Left lobe of liver (tissue), 2 donors: ENCODE measurements at regions not wholly inside any gene's neighbourhood (a gene's known extent, or its start where the extent isn't known, plus 50 kb on each side); places are given as distances from the start of the nearest gene placed in this dataset.

Experiments used
- ATAC-seq: fragments of 200-7000 bp; cut with Tn5 transposase; one replicate; pipeline ENCODE4 v1.9.1; 2020; ENCODE audit warnings: mild to moderate bottlenecking, moderate library complexity
- DNase-seq: peaks from one replicate; pipeline ENCODE4 v3.0.0-alpha.2; 2020; ENCODE audit warnings: low spot score
- donor health status: DM: no; HTN: no; CAD: no; lungs with moderate emphysema.
- donor health status: DM: no; HTN: yes; CAD: no.

DNA sequence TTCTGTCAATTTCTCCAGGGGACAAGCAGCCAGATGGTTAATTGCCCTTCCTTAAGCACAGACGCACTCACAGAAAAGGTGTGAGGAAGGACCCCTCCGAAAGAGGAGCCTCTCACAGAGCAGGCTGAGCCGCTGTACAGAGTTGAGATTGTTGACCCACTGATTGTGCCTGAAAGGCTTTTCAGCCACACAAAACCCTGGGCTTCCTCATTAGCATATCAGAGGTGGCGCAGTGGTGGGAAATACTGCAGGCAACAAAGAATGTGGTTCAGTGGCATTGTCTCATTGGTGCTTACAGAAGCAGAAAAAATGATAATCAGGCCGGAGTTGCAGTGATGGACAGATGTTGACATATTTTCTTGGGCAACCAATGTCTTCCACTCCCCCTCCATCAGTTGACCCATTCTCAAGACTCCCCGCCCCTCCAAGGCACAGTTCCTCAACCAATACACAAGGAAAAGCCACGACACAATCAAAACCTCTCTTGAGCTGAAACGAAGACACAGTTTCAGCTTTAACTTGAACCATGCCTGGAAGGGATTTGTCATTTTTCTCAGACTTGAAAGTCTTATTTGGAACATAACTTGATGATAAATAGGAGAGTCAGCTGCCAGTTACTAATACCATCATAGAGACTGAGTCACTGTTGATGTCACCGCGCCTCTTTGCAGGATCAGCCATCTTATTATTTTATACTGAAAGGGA lies 53.1 kb downstream of the ATXN3L start:
- ATAC-seq (no peak), DNase-seq (no peak)

DNA sequence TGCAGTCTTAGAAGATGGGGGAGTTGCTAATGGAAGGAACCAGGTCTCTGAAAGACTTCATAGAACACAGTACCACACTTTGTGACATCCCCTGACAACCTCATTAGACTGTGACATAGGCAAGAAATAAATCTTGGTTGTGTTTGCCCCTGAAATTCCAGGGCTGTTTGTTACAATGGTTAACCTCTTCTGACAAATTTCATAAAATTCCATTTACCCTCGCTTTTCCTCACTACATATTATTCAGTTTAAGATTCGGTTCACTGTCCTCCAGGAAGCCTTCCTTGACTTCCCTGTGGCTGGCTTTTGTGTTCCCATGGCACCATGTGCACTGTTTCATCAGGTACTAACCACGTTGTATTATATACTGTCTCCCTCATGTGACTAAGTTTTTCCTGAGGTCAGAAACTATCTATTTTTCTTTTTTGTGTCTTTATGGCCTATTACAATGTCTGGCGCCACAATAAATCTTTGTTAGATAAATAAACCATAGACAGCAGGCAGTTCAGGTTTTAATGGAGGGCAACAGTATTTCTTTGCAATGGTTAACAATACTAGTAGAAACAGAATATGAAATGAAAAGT lies 54.2 kb downstream of the ATXN3L start:
- DNase-seq, result no peak
- ATAC-seq, result no peak

- DNase-seq, result no peak
Measured at GRCh38 chrX:13265111-13265510, 54.7 kb downstream of the ATXN3L start.

DNA sequence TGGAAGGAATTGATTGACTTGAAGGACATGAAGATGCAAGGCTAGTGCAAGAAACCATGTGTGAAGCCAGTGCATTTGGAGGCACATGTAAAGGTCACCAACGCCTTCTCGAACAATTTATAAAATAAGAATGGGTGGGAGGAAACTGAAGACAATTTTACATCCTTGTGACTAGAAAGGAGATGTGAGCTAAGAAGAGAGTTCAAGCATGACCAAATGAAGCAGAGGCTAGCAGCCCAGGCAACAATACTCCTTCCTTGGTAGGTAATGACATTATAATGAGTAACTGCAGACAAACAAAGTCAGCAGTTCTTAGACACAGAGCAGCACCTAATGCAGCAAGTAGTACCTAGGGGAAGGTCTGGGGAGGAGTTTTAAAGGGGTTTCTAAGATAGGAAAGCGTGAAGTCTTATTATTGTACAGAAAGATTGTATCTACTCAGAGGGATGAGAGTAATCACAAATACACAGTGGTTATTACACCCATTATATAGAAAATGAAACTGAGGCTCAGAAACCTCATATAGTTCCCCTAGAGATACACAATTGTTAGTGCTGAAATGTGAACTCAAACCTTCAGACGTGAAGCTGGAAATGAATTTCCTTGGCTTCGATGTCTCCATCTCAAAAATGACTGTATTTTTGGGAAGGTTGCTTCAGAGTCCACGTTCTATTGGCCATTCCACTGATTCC lies 56.1 kb downstream of the ATXN3L start:
- ATAC-seq (no peak), DNase-seq (no peak)

More at GRCh38 chrX:13265111-13265510, 54.7 kb downstream of the ATXN3L start:
- no peak for ATAC-seq

DNA sequence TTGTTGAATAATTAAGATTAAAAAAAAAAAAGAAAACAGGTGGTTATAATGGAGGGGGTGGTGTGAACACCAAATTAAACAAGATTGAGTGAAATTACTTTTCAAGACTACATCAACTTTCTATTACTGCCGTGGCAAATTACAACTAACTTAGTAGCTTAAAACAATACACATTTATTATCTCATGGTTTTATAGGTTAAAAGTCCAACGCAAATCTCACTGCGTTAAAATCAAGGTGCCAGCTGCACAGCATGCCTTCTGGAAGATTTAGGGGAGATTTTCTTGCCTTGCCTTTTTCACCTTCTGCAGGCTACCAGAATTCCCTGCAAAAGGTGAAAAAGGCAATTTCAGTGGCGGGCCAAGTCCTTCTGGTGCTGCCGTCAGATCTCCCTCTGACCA lies 58.5 kb downstream of the ATXN3L start:
- ATAC-seq (no peak), DNase-seq (no peak)

DNA sequence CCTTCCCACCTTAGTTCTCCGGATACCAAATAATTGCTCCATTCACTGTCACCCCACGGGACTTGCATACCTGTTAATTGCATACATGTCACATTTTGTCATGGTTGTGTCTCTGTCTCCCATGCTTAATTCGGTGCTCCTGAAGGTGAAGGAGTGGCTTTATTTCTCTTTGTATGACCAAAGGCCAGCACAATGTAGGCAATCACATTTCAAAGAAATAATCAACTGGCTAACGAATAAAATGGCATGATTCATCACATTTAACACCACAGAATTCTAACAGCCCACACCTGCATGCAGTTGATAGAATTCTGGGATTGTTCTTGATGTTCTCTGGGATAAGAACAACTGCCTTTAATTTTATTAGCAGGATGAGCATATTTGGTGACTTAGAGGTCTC lies 59.3 kb downstream of the ATXN3L start:
- DNase-seq (no peak), ATAC-seq (no peak)

GRCh38 chrX:13258725-13259124 lies 61.1 kb downstream of the ATXN3L start:
- DNase-seq (no peak), ATAC-seq (no peak)

- DNase-seq (no peak), ATAC-seq (no peak)
Measured at GRCh38 chrX:13258052-13258444, 61.8 kb downstream of the ATXN3L start.

- DNase-seq (no peak), ATAC-seq (no peak)
Measured at GRCh38 chrX:13257223-13258051, 62.4 kb downstream of the ATXN3L start.

GRCh38 chrX:13256603-13257002 lies 63.2 kb downstream of the ATXN3L start:
- DNase-seq (no peak), ATAC-seq (no peak)

DNA sequence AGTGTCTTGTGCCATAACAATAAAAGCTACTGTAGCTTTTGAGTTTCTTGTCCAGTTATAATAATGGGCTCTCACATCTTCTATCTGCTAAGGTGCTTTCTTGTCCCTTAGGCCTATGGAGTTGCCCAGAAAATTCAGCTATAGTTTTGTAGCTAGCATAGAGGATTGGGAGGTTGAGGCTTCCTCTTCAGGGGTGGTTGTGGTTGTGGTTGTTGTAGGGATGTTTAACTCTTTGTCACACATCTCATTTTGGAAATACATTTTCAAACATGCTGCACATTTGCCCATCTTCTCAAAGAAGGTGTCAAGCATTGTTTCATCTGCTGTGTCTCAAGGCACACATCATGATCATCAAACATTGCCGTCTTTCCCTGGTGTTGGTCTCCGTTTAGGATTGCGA lies 65.0 kb downstream of the ATXN3L start:
- ATAC-seq, result no peak
- DNase-seq, result no peak

- ATAC-seq (no peak), DNase-seq (no peak)
Measured at GRCh38 chrX:13254076-13254785, 65.6 kb downstream of the ATXN3L start.

- no peak for DNase-seq
- no peak for ATAC-seq
Measured at GRCh38 chrX:13253223-13253622, 66.6 kb downstream of the ATXN3L start.

- no peak for DNase-seq
- no peak for ATAC-seq
Measured at GRCh38 chrX:13252726-13253125, 67.1 kb downstream of the ATXN3L start.

DNA sequence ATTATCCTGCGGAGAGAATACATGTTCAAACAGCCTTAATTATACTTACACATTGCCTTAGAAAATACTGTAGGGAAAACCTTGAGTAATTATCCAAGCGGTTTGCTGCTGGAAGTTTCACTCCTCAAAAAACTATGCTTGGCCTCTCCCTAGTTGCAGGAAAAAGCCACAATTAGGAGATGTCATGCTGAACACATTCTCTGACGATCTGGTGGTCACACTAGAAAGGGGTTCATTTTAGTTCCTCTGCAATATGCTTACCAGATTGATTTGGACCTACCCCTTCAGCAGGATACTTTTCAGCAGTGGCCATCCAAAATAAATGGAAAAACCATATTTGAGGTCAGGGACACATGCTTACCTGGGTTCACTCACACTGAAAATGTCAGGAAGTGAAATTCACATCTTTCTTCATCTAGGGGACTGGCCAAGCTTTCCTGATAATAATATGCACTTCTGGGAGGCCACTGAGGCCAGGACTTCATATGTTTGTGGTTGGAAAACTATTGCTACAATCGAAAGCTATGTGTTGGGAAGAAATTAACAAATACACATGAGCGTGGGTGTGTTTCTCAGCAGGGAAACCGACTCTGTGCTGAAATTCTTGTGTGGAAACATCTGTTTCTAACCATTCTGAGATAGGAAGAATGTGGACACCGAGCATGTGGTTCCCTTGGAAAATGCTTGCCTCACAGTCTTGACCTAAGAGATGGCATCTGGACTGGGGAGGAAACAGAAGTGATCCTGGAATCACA lies 68.8 kb downstream of the ATXN3L start:
- ATAC-seq, result no peak
- no peak for DNase-seq

- ATAC-seq, result no peak
- no peak for DNase-seq
Measured at GRCh38 chrX:13248867-13249486, 70.9 kb downstream of the ATXN3L start.

GRCh38 chrX:13239272-13239671 lies 80.6 kb downstream of the ATXN3L start:
- no peak for ATAC-seq

GRCh38 chrX:13235930-13236329 lies 83.9 kb downstream of the ATXN3L start:
- DNase-seq (no peak), ATAC-seq (no peak)

More at GRCh38 chrX:13239272-13239671, 80.6 kb downstream of the ATXN3L start:
- DNase-seq, result no peak

- DNase-seq (no peak), ATAC-seq (no peak)
Measured at GRCh38 chrX:13232484-13232883, 87.4 kb downstream of the ATXN3L start.

- ATAC-seq, result no peak
- no peak for DNase-seq
Measured at GRCh38 chrX:13226214-13226613, 93.6 kb downstream of the ATXN3L start.
